Mesodermal cell (in vitro differentiated cells): ENCODE measurements at regions not wholly inside any gene's neighbourhood (a gene's known extent, or its start where the extent isn't known, plus 50 kb on each side); places are given as distances from the start of the nearest gene placed in this dataset.
"Not testable (repeated sequence)": the region's sequence is repeated elsewhere in the genome, so short reads cannot be mapped to it uniquely, and the experiment has no call there.

Experiments
- H3K27ac ChIP-seq: 2 replicates; pipeline ENCODE4 v1.7.0; 2013; ENCODE audit warnings: mild to moderate bottlenecking, low read depth, low read length, moderate library complexity; ENCODE audit not compliant: severe bottlenecking
- H3K36me3 ChIP-seq: 2 replicates; pipeline ENCODE4 v1.7.1; 2013; ENCODE audit warnings: mild to moderate bottlenecking, low read length, moderate library complexity; ENCODE audit not compliant: control insufficient read depth, insufficient read depth
- H3K4me1 ChIP-seq: one replicate; pipeline ENCODE4 v1.7.1; 2013; ENCODE audit warnings: mild to moderate bottlenecking, low read length; ENCODE audit not compliant: insufficient read depth, control insufficient read depth, poor library complexity, severe bottlenecking
- H3K4me3 ChIP-seq: 2 replicates; pipeline ENCODE4 v1.7.0; 2013; ENCODE audit warnings: low read length, control low read depth, mild to moderate bottlenecking; ENCODE audit not compliant: insufficient read depth, poor library complexity, severe bottlenecking; ENCODE audit errors: extremely low read depth
- H3K9me3 ChIP-seq: 2 replicates; pipeline ENCODE4 v1.7.1; 2013; ENCODE audit warnings: mild to moderate bottlenecking, low read length, moderate library complexity; ENCODE audit not compliant: control insufficient read depth
- WGBS, 2 experiments: methylation state at CpG; one replicate each; pipeline ENCODE4 v1.1.5; 2013; ENCODE audit warnings: missing lambda C conversion rate in 2 of 2; ENCODE audit not compliant: insufficient coverage in 2 of 2; 5-methylcytosine and 5-hydroxymethylcytosine counted together

DNA sequence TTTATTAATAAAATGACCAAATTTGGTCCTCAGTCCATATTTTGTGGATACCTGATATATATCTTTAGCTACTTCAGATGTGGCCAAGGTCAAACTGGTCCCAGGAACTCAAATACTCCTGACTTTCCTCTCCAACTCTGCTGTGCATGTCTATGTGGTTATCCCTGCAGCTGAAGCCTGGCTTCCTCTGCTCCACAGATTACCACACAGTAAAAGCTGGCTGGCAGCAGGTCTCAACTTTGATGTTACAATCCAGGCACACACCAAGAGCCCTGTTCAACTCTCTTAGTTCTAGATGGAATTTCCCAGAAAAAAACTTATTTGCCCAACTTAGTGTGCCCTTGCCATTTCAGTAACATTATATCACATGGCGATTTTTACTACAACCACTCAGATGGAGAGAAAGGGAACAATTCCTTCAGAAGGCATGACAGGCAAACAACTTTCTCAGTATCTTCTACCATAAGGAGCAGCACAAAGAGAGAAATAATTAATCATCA lies 479.5 kb downstream of the PLPP3 start:
- no peak overlapping the region for H3K27ac ChIP-seq
- no peaks in the 10 kb centered on the region for H3K36me3 ChIP-seq
- no peak overlapping the region for H3K4me3 ChIP-seq
- H3K9me3 ChIP-seq = peaks cover 8% of the 10 kb centered on the region
- H3K4me1 ChIP-seq = no peaks in the 10 kb centered on the region
- whole genome bisulfite sequencing, 2 experiments = 80% methylated on average over 1 of the region's 1 CpG; no CpG with 5 or more reads in 1 of the 2 experiments

DNA sequence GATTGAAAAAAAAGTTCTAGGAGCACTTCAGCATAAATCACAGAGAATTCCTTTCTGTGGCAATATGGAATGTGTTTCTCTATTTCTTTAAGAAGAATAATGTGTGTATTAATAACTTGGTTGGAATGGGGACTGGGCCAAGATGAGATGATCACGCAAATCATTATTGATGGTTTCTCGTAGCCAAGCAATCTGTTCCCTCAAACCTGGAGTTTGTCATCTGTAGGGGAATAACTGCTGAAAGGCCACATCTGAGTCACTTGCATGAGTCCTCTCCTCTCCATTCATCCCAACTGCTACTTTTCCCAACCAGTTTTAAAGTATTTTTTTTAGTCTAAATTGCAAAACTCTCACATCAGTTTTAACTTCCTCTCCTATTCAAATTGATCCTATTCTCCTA lies 480.4 kb downstream of the PLPP3 start:
- H3K4me3 ChIP-seq = no peak overlapping the region
- no peaks in the 10 kb centered on the region for H3K4me1 ChIP-seq
- H3K36me3 ChIP-seq = no peaks in the 10 kb centered on the region
- peaks cover under 1% of the 10 kb centered on the region for H3K9me3 ChIP-seq
- 93 to 94% methylated on average over 2 of the region's 2 CpGs for WGBS, 2 experiments
- H3K27ac ChIP-seq = no peak overlapping the region

DNA sequence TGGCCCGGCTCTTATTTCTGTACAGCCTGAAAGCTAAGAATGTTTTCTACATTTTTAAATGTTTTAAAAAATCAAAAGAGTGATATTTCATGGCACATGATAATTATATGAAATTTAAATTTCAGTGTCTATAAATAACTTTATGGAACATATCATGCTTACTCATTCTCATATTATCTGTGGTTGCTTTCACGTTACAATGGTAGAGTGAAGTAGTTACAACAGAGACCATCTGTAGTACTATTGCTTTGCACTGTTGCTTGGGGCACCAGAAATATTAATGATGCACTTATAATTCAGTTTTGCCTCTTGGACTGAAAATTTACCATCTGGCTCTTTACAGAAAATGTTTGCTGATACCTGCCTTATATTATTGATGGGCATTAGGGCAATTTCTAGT lies 481.6 kb downstream of the PLPP3 start:
- WGBS, 2 experiments = no CpG with 5 or more reads among the region's 2 CpGs
- H3K4me3 ChIP-seq = no peak overlapping the region
- H3K9me3 ChIP-seq = no peaks in the 10 kb centered on the region
- H3K4me1 ChIP-seq = no peaks in the 10 kb centered on the region
- H3K36me3 ChIP-seq = no peaks in the 10 kb centered on the region
- no peak overlapping the region for H3K27ac ChIP-seq

DNA sequence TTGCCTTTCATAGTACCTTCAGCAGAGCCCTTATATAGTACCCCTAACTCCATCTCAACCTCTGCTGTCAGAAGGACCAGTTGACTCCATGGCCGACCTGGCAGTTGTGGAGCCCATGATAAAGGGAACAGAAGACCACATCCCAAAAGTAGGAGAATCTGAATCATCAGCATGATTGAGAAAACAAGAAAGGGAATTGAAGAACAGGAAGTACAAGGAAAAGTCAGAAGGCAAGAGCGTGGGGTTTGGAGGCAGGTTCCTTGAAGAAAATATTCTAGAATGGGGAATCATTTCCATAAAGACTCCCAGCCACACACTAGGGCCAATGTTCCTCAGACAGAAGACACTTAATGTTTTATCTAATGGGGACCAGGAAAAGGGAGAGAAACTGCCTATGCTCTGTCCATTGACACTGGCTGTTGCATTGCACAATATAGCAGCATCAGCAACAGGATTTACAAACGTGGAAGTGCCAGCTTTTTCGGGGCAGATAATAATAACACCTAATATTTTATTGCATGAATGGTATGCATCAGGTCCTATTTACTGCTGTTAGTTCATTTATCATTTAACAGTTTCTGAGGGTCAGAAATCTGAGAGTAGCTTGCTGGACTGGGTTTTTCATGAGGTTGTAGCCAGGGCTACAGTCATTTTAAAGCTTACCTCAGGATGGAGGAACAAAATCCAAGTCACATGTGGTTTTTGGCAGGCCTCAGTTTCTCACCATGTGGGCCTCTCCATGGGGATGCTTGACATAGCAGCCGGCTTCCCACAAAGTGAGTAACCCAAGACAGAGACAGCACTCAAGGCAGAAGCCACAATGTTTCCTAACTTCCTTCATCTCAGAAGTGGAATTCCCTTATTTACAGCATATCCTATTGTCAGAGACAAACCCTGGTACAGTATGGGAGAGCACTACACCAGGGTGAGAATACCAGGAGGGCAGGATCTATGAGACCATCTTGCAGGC lies 483.4 kb downstream of the PLPP3 start:
- WGBS, 2 experiments = 100% methylated on average over 1 of the region's 5 CpGs
- Histone ChIP-seq H3K4me3 (no peak overlapping the region), H3K4me1 (no peaks in the 10 kb centered on the region), H3K9me3 (no peaks in the 10 kb centered on the region), H3K27ac (no peak overlapping the region), H3K36me3 (no peaks in the 10 kb centered on the region)

DNA sequence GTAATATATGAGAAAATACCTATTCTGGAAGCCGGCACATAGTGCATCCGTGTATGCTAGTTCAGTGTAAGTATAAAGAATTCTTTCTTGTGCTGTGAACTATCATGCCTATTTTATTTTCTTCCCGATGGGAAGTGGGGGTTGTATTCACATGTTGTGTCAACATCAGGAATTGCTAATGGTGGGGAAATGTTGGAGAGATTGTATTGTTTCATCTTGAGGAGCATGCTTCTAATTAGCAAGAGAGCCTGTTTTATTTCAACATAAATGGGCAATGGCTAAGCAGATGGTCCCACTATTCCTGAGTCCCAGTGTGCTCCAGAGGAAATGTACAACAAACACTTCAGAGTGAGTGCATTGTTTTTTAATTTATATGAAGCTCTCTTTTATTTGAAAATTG lies 485.2 kb downstream of the PLPP3 start:
- Histone ChIP-seq H3K9me3 (no peaks in the 10 kb centered on the region), H3K36me3 (no peaks in the 10 kb centered on the region), H3K27ac (no peak overlapping the region), H3K4me3 (no peak overlapping the region), H3K4me1 (no peaks in the 10 kb centered on the region)
- 80 to 93% methylated on average over 1 to 3 of the region's 3 CpGs for WGBS, 2 experiments

DNA sequence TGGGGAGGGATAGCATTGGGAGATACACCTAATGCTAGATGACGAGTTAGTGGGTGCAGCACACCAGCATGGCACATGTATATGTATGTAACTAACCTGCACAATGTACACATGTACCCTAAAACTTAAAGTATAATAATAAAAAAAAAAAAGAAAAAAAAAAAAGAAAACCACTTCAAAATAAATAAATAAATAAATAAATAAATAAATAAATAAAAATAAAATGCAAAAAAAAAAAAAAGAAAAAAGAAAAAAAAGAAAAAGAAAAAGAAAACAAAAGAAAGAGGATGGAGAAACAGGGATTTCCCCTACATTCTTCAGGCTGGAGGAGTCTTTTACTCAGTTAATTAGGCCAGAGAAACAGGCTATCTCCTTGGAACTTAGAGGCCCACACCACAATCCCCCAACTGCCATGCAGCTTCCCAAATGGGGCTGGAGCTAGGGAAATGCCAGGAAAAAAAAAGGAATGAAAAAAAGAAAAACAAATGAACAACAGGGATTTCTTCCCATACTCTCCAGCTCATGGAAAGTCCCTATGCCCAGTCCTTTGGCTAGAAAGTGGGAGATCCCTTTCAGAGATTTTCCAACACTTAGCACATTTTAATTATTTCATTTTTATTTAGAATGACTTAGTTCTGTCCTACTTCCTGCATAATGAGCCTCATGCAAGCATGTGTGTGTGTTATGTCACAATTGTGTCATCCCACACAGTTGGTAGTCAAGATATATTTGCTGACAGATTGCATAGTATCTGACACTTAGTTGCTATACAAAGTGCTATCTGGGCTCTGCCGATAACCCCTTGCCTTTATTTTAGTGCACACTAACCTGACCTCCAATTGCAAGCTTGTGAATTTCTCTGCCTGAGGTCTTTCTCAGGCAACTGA lies 486.4 kb downstream of the PLPP3 start:
- WGBS, 2 experiments = 100% methylated on average over 1 of the region's 2 CpGs

DNA sequence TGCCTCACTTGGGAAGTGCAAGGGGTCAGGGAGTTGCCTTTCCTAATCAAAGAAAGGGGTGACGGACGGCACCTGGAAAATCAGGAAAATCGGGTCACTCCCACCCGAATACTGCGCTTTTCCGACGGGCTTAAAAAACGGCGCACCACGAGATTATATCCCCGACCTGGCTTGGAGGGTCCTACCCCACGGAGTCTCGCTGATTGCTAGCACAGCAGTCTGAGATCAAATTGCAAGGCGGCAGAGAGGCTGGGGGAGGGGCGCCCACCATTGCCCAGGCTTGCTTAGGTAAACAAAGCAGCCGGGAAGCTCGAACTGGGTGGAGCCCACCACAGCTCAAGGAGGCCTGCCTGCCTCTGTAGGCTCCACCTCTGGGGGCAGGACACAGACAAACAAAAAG lies 489.5 kb downstream of the PLPP3 start:
- not testable (repeated sequence) for H3K36me3 ChIP-seq, H3K27ac ChIP-seq, H3K4me1 ChIP-seq, H3K9me3 ChIP-seq, H3K4me3 ChIP-seq
- WGBS, 2 experiments = 64 to 77% methylated on average over 13 of the region's 17 CpGs

More for the DNA sequence above, 486.4 kb downstream of the PLPP3 start:
- Histone ChIP-seq H3K36me3 (no peaks in the 10 kb centered on the region), H3K27ac (no peak overlapping the region), H3K4me3 (no peak overlapping the region), H3K4me1 (no peaks in the 10 kb centered on the region), H3K9me3 (no peaks in the 10 kb centered on the region)

DNA sequence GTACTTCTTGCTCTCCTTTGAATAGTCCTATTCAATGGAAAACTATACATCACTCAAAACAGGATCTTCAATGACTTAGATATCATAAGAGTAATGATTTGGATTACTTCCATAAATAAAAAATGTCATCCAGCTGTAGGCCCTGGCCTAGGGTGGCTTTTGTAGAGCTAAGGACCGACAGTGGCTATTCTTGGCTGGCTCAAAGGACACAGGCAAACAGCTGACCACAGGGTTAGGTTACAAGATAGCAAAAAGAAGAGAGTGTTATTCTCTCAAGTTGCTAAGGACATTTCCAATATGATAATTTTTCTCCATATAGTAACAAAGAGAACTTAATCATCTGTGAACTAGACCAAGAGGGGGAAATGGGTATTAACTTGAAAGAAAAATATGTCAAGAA lies 495.1 kb downstream of the PLPP3 start:
- Histone ChIP-seq H3K4me3 (no peak overlapping the region), H3K36me3 (no peaks in the 10 kb centered on the region), H3K9me3 (peaks cover 9% of the 10 kb centered on the region), H3K4me1 (peaks cover 6% of the 10 kb centered on the region), H3K27ac (no peak overlapping the region)
- no CpG with 5 or more reads among the region's 1 CpG for WGBS, 2 experiments

DNA sequence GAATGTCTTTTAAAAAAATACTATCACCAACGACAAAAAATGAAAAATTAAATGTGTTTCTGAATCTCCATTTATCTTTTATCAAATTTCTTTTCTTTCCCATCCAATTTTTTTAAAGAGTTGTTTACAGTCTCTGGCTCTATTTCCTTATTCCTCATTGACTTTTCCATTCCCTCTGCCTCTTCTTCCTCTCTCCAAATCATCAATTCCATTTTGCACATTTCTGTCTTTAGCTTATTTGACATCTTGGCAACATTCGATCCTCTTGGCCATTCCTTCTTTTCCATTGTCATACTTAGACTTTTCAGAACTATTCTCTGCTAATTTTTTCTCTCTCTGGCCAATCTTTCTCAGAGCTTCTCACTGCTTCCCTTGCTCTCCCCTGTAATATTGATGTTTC lies 497.6 kb downstream of the PLPP3 start:
- WGBS, 2 experiments = 83 to 88% methylated on average over 1 of the region's 2 CpGs
- H3K27ac ChIP-seq = no peak overlapping the region
- no peak overlapping the region for H3K4me3 ChIP-seq
- H3K4me1 ChIP-seq = peaks cover 6% of the 10 kb centered on the region
- H3K36me3 ChIP-seq = no peaks in the 10 kb centered on the region
- peaks cover 10% of the 10 kb centered on the region for H3K9me3 ChIP-seq

DNA sequence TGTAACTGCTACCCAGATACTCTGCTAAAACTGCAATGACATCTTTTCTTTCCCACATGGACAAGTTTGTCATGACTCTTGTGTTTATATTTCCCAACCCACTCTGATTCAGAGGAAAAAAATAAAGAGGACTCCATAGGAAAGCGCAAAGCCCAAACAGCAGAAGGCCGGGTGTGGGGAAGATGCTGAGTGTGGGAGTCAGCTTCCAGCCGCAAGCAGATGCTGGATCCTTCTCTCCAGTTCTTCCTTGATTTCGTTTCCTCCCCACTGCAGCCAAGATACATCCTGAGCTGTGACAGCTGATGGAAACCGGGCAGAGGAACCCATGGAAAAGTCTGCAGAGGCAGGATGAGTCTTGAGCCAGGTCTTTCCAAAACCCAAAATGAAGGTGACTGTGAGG lies 498.2 kb downstream of the PLPP3 start:
- H3K9me3 ChIP-seq = peaks cover 10% of the 10 kb centered on the region
- no peak overlapping the region for H3K4me3 ChIP-seq
- 92 to 93% methylated on average over 3 to 5 of the region's 5 CpGs for WGBS, 2 experiments
- no peaks in the 10 kb centered on the region for H3K36me3 ChIP-seq
- H3K27ac ChIP-seq = no peak overlapping the region
- H3K4me1 ChIP-seq = peaks cover 6% of the 10 kb centered on the region
